ENCODE measurements at regions not wholly inside any gene's neighbourhood (a gene's known extent, or its start where the extent isn't known, plus 50 kb on each side); places are given as distances from the start of the nearest gene placed in this dataset.

GRCh38 chr5:133845271-133845670 is 123.2 kb downstream of the C5orf15 start:
- ChIA-PET POLR2A (no interaction called here), RAD21 (ENCODE audit: unreplicated experiment) (interaction anchor here (1.3 to 1.6 kb wide), 2 partner anchors 24 to 91 kb away, joined by 3 to 4 read pairs; no protein-coding TSS in a partner anchor), SMC1A (ENCODE audit: uncharacterized antibody, unreplicated experiment) (interaction anchor here (1.2 to 2.9 kb wide), 8 partner anchors 8 to 90 kb away, joined by 5 to 18 read pairs (median 6); no protein-coding TSS in a partner anchor), CTCF (interaction anchor here (1.0 to 3.2 kb wide), 7 partner anchors 11 to 125 kb away, joined by 3 to 15 read pairs (median 3); no protein-coding TSS in a partner anchor)
- in situ Hi-C loops (cut with MboI), result no loop called here
- no TSS peak for BruUV-seq (replicated peaks)
- Histone ChIP-seq H3K27ac (ENCODE audit: control insufficient read depth, insufficient read depth) (no peak overlapping the region), H3K79me2 (ENCODE audit: control insufficient read depth, insufficient read depth, low read length) (no peaks in the 10 kb centered on the region), H2AFZ (ENCODE audit: control insufficient read depth, low read depth, low read length) (no peak overlapping the region), H3K4me1 (ENCODE audit: control insufficient read depth, insufficient read depth, low read length) (peaks cover 11% of the 10 kb centered on the region), H4K20me1 (ENCODE audit: control insufficient read depth, insufficient read depth) (no peaks in the 10 kb centered on the region), H3K9ac (ENCODE audit: control insufficient read depth, insufficient read depth, low read length) (no peak overlapping the region), H3K27me3 (replicated peaks in 1 of 2; ENCODE audit: control insufficient read depth in 2 of 2, insufficient read depth in 2 of 2, low read length in 1 of 2) (no peaks in the 10 kb centered on the region), H3K4me3 (no peak overlapping the region), H3K4me2 (ENCODE audit: control insufficient read depth, insufficient read depth) (no peak overlapping the region), H3K36me3 (ENCODE audit: control insufficient read depth in 2 of 2, insufficient read depth in 2 of 2, low read length in 1 of 2) (no peaks in the 10 kb centered on the region), H3K9me3 (replicated peaks; ENCODE audit: control insufficient read depth, insufficient read depth, low read length) (no peaks in the 10 kb centered on the region)
- WGBS (ENCODE audit: insufficient coverage, insufficient replicate concordance, low lambda C conversion rate, missing lambda C conversion rate), result 28% methylated on average over 2 of the region's 2 CpGs
- no peak for FAIRE-seq
- no peak for DNase-seq (ENCODE audit: low read depth, low spot score)
- intact Hi-C loops (cut with micrococcal nuclease; ENCODE audit: unreplicated experiment), result no loop called here
- no peak for TF ChIP-seq SRF (IDR thresholded peaks at IDR 0.05; ENCODE audit: low read depth in 2 of 2, low read length in 2 of 2)
- no peak for TF ChIP-seq NBN (IDR thresholded peaks at IDR 0.05)
- TF ChIP-seq RBBP5 (conservative IDR thresholded peaks at IDR 0.05), result no peak
- TF ChIP-seq EGR1 (IDR thresholded peaks at IDR 0.05; ENCODE audit: borderline replicate concordance in 1 of 2, low read depth in 2 of 2, low read length in 2 of 2), result no peak
- TF ChIP-seq BRCA1 (IDR thresholded peaks at IDR 0.05; ENCODE audit: low read depth, low read length), result no peak
- no peak for TF ChIP-seq RFX5 (IDR thresholded peaks at IDR 0.05; ENCODE audit: low read depth, low read length)
- no peak for TF ChIP-seq BHLHE40 (IDR thresholded peaks at IDR 0.05; ENCODE audit: borderline replicate concordance in 1 of 2, low read depth in 2 of 2, low read length in 1 of 2)
- TF ChIP-seq ATF3 (IDR thresholded peaks at IDR 0.05; ENCODE audit: borderline replicate concordance, extremely low read depth, low read depth, low read length), result no peak
- no peak for ATAC-seq
